HCT116 (cell line): ENCODE measurements at regions not wholly inside any gene's neighbourhood (a gene's known extent, or its start where the extent isn't known, plus 50 kb on each side); places are given as distances from the start of the nearest gene placed in this dataset.

Experiments
- JUND ChIP-seq: IDR thresholded peaks from 2 replicates; pipeline ENCODE4 v1.6.1; 2012
- TF ChIP-seq, protein P1 (sequence below): IDR thresholded peaks from 2 replicates; pipeline ENCODE4 v1.6.1; 2012

DNA sequence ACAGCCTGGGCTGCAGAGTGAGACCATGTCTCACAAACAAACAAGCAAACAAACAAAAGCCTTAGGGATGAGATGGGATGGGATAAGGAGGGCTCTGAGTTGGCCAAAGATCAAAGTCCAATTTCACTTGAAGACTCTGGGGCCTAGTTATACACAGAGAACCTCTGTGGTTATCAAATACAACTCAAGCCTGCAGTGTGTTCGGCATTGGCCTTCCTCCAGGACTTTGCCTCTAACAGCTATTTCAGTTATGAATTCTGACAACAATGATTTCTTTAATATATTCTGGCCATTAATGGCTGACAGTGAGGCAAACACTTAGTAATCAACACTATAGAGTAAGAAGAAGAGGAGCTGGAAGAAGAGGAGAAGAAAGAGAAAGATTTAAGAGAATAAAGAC, 171.1 kb downstream of the PDGFRA start:
- no peak for TF ChIP-seq JUND
- TF ChIP-seq, protein P1, sequence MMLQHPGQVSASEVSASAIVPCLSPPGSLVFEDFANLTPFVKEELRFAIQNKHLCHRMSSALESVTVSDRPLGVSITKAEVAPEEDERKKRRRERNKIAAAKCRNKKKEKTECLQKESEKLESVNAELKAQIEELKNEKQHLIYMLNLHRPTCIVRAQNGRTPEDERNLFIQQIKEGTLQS: no peak
